Lung (tissue), 11 donors: ENCODE measurements at regions not wholly inside any gene's neighbourhood (a gene's known extent, or its start where the extent isn't known, plus 50 kb on each side); places are given as distances from the start of the nearest gene placed in this dataset.

Source experiments
- ATAC-seq: fragments of 200-7000 bp; cut with Tn5 transposase; one replicate; pipeline ENCODE4 v1.9.1; 2020; ENCODE audit warnings: moderate number of reproducible peaks; ENCODE audit not compliant: insufficient read depth, low FRiP score
- DNase-seq, 3 donors: peaks; one replicate each; pipeline ENCODE4 v3.0.0-alpha.2; 2013 to 2017
- H3K27ac ChIP-seq, 2 donors: one replicate each; pipeline ENCODE4 v1.5.1; 2013; ENCODE audit warnings: mild to moderate bottlenecking in 2 of 2, moderate library complexity in 2 of 2, control low read depth in 1 of 2, inconsistent platforms in 1 of 2, low read depth in 1 of 2, low read length in 1 of 2
- H3K27me3 ChIP-seq, 3 donors: one replicate each; pipeline ENCODE4 v1.5.1; 2013; ENCODE audit warnings: low read length in 2 of 3; ENCODE audit not compliant: control insufficient read depth in 3 of 3, insufficient read depth in 3 of 3
- H3K36me3 ChIP-seq, 4 donors: one replicate each; pipeline ENCODE4 v1.5.1; 2013; ENCODE audit warnings: low read length in 4 of 4, mild to moderate bottlenecking in 1 of 4, moderate library complexity in 1 of 4; ENCODE audit not compliant: control insufficient read depth in 4 of 4, insufficient read depth in 4 of 4
- H3K4me1 ChIP-seq, 5 donors: one replicate each; pipeline ENCODE4 v1.5.1; 2013; ENCODE audit warnings: low read length in 5 of 5, mild to moderate bottlenecking in 2 of 5, moderate library complexity in 1 of 5; ENCODE audit not compliant: control insufficient read depth in 5 of 5, insufficient read depth in 5 of 5
- H3K4me3 ChIP-seq: one replicate; pipeline ENCODE4 v1.5.1; 2013; ENCODE audit warnings: mild to moderate bottlenecking, control low read depth, moderate library complexity
- H3K9ac ChIP-seq, 2 donors: one replicate each; pipeline ENCODE4 v1.5.1; 2013; ENCODE audit warnings: low read length in 2 of 2, control low read depth in 1 of 2; ENCODE audit not compliant: insufficient read depth in 1 of 2
- H3K9me3 ChIP-seq, 4 donors: one replicate each; pipeline ENCODE4 v1.5.1; 2013; ENCODE audit warnings: low read length in 3 of 4, mild to moderate bottlenecking in 1 of 4, moderate library complexity in 1 of 4; ENCODE audit not compliant: control insufficient read depth in 4 of 4, insufficient read depth in 3 of 4
- WGBS, 2 donors: extraction: QIAGEN DNeasy Blood & Tissue Kit; methylation state at CpG; one replicate each; pipeline ENCODE4 v1.1.7; 2013; 5-methylcytosine and 5-hydroxymethylcytosine counted together
- TF ChIP-seq, protein P1 (sequence below): IDR thresholded peaks from 2 replicates; pipeline ENCODE4 v1.5.1; 2012; ENCODE audit warnings: mild to moderate bottlenecking; ENCODE audit errors: control extremely low read depth, extremely low read depth
- donor health status: control.
- donor health status: control.
- donor health status: Bipolar disorder and iron deficiency.
- donor health status: healthy.
- donor health status: DM: yes; HTN: yes; CAD: no.

DNA sequence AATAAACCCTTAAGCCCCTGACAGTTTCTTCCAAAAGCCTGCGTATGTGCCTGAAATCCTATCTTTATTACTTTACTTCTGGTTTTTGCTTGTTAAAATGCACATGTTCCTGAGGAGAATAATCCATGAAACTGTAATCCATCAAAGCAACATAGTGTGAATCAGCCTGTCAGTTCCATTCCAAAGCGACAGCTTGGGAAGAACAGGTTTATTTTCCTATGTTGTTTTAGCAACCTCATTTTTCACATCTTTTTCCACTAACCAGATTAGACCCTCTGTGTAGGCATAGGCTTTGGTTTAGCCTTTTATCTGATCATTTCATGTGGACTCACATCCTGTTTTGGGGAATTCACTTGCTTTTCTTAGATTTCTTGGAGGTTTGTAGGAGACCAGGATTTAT, 988.0 kb downstream of the SQOR start:
- DNase-seq: no peak
- Histone ChIP-seq H3K4me1 (no peaks in the 10 kb centered on the region), H3K9me3 (peaks cover 0 to 8% (median 0%) of the 10 kb centered on the region in 4 donors), H3K36me3 (no peaks in the 10 kb centered on the region), H3K27ac (no peak overlapping the region), H3K4me3 (no peak overlapping the region), H3K27me3 (no peaks in the 10 kb centered on the region), H3K9ac (no peak overlapping the region)
- WGBS, 2 donors: 69 to 77% methylated on average over 2 of the region's 2 CpGs
- no peak for ATAC-seq
- TF ChIP-seq, protein P1, sequence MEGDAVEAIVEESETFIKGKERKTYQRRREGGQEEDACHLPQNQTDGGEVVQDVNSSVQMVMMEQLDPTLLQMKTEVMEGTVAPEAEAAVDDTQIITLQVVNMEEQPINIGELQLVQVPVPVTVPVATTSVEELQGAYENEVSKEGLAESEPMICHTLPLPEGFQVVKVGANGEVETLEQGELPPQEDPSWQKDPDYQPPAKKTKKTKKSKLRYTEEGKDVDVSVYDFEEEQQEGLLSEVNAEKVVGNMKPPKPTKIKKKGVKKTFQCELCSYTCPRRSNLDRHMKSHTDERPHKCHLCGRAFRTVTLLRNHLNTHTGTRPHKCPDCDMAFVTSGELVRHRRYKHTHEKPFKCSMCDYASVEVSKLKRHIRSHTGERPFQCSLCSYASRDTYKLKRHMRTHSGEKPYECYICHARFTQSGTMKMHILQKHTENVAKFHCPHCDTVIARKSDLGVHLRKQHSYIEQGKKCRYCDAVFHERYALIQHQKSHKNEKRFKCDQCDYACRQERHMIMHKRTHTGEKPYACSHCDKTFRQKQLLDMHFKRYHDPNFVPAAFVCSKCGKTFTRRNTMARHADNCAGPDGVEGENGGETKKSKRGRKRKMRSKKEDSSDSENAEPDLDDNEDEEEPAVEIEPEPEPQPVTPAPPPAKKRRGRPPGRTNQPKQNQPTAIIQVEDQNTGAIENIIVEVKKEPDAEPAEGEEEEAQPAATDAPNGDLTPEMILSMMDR: no peak

DNA sequence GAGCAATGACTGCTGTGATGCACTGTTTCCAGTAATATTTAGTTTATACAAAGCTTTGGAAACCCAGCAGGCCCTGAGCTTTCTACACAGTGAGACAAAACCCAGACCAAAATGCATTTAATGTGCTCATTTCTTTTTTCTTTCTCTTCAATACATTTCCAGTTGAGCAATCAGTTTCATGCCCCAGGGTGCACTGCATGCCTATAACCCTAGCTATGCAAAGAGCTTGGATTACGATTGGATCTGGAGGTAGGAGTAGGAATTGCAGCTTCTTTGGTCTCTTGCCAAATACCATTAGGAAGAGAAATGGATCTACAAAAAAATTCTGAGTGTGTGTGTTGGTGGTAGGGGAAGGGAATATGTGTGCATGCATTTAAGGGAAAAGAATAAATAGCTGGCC, 1001.4 kb downstream of the SQOR start:
- WGBS, 2 donors: 48 to 55% methylated on average over 1 of the region's 1 CpG
- no peak for ATAC-seq
- peak in 2 of 3 donors; percentile 7 to 22 for DNase-seq
- TF ChIP-seq, protein P1: no peak
- no peaks in the 10 kb centered on the region for H3K36me3 ChIP-seq
- no peaks in the 10 kb centered on the region for H3K27me3 ChIP-seq
- no peaks in the 10 kb centered on the region for H3K4me1 ChIP-seq
- H3K4me3 ChIP-seq: no peak overlapping the region
- no peaks in the 10 kb centered on the region for H3K9me3 ChIP-seq
- no peak overlapping the region for H3K9ac ChIP-seq
- H3K27ac ChIP-seq: no peak overlapping the region

DNA sequence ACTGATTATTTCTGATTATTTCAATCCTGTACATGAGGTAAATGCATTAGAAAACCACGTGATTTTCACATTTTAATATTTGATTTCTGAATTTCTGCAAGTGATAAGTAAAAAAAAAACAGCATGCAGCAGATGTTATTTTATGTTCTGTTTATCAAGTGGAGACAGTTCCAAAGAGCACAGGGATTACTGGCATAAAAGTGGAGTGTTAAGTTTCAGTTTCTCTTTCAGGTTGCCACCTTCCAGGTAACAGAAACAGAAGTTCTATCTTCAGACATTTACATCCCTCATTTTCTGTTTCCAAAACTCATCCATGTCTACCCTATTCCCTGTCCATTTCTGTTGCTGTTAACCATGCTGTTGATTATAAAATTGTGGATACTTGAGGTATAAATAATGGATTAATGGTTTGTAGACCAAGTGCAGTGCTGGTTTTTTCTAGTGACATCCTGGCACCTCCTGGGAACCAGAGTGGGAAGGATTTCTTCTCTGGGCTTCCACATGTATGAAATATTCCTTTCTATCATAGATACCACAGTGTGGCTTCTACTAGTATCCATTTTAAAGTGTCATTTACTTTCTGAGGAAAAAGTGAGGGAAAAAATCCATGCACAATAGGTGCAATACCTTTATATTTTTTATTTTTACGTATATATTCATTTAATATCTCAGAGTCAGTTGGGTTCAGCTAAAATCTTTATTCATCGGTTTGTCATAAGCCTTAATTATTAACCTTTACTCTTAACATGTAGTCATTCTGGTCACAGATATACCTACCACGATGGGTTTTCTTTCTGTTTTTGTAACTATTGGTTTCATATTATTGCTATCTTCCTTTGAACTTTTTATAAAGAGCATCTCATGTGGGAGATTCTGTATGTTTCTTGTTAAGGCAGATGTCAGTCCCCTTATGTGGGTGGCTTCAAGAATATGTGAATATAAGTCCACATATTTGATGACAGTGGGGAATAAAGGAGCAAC, 1010.0 kb downstream of the SQOR start:
- Histone ChIP-seq H3K9me3 (no peaks in the 10 kb centered on the region), H3K27ac (no peak overlapping the region), H3K4me1 (no peaks in the 10 kb centered on the region), H3K27me3 (no peaks in the 10 kb centered on the region), H3K9ac (no peak overlapping the region), H3K36me3 (no peaks in the 10 kb centered on the region), H3K4me3 (no peak overlapping the region)
- DNase-seq (no peak), ATAC-seq (no peak)
- TF ChIP-seq, protein P1: no peak
- WGBS, 2 donors: 77 to 83% methylated on average over 4 of the region's 4 CpGs
